GM23338 (cell line): ENCODE measurements at regions not wholly inside any gene's neighbourhood (a gene's known extent, or its start where the extent isn't known, plus 50 kb on each side); places are given as distances from the start of the nearest gene placed in this dataset.

Experiments
- ATAC-seq: fragments of 200-7000 bp; cut with Tn5 transposase; 3 replicates; pipeline ENCODE4 v1.9.1; 2020
- DNase-seq: peaks from one replicate; pipeline ENCODE4 v3.0.0-alpha.2; 2015; ENCODE audit warnings: low spot score
- H2AFZ ChIP-seq: fragments of 200-600 bp; sonication (generic); 2 replicates; pipeline ENCODE4 v1.8.0; 2016; ENCODE audit warnings: antibody characterized with exemption, mild to moderate bottlenecking, moderate library complexity
- H3F3A ChIP-seq: fragments of 200-600 bp; sonication (generic); replicated peaks from 2 replicates; pipeline ENCODE4 v1.8.0; 2017; ENCODE audit warnings: antibody characterized with exemption, mixed run types, low read depth
- H3K27ac ChIP-seq: fragments of 200-600 bp; sonication (generic); 2 replicates; pipeline ENCODE4 v1.6.1; 2016; ENCODE audit warnings: low read depth
- H3K27me3 ChIP-seq: fragments of 200-600 bp; sonication (generic); 2 replicates; pipeline ENCODE4 v1.8.0; 2016; ENCODE audit warnings: mild to moderate bottlenecking, mixed run types, moderate library complexity; ENCODE audit not compliant: insufficient read depth
- H3K36me3 ChIP-seq: fragments of 200-600 bp; sonication (generic); 2 replicates; pipeline ENCODE4 v1.8.0; 2016; ENCODE audit warnings: mild to moderate bottlenecking; ENCODE audit not compliant: insufficient read depth
- H3K4me1 ChIP-seq: fragments of 200-600 bp; sonication (generic); 2 replicates; pipeline ENCODE4 v1.8.0; 2016; ENCODE audit warnings: mild to moderate bottlenecking, moderate library complexity; ENCODE audit not compliant: insufficient read depth
- H3K4me2 ChIP-seq: fragments of 200-600 bp; sonication (generic); 2 replicates; pipeline ENCODE4 v1.7.1; 2017; ENCODE audit warnings: mixed run types
- H3K4me3 ChIP-seq: fragments of 200-600 bp; sonication (generic); 2 replicates; pipeline ENCODE4 v1.6.1; 2016; ENCODE audit warnings: mixed run types
- H3K79me2 ChIP-seq: fragments of 200-600 bp; sonication (generic); replicated peaks from 2 replicates; pipeline ENCODE4 v1.8.0; 2017; ENCODE audit warnings: mild to moderate bottlenecking; ENCODE audit not compliant: insufficient read depth
- H3K9me2 ChIP-seq: fragments of 200-600 bp; sonication (generic); 2 replicates; pipeline ENCODE4 v1.8.0; 2017; ENCODE audit not compliant: insufficient read depth
- H4K20me1 ChIP-seq: fragments of 200-600 bp; sonication (generic); replicated peaks from 2 replicates; pipeline ENCODE4 v1.8.0; 2017; ENCODE audit warnings: mild to moderate bottlenecking; ENCODE audit not compliant: insufficient read depth
- H3K27ac Mint-ChIP-seq: 2 replicates; pipeline ENCODE4 v1.8.0; 2020; ENCODE audit warnings: inconsistent platforms, mild to moderate bottlenecking, moderate library complexity, mixed read lengths
- H3K27me3 Mint-ChIP-seq: 3 replicates; pipeline ENCODE4 v1.8.0; 2022; ENCODE audit warnings: low read depth, mild to moderate bottlenecking, moderate library complexity, mixed read lengths, inconsistent platforms; ENCODE audit not compliant: insufficient read depth, poor library complexity
- H3K36me3 Mint-ChIP-seq: 3 replicates; pipeline ENCODE4 v1.8.0; 2021; ENCODE audit warnings: low read depth, mild to moderate bottlenecking, inconsistent platforms, moderate library complexity, mixed read lengths
- H3K4me1 Mint-ChIP-seq: 3 replicates; pipeline ENCODE4 v1.8.0; 2020; ENCODE audit warnings: mild to moderate bottlenecking, inconsistent platforms, mixed read lengths
- H3K4me3 Mint-ChIP-seq: 3 replicates; pipeline ENCODE4 v1.8.0; 2021; ENCODE audit warnings: moderate library complexity, mild to moderate bottlenecking, inconsistent platforms, mixed read lengths
- H3K9me3 Mint-ChIP-seq: 3 replicates; pipeline ENCODE4 v1.8.0; 2020; ENCODE audit warnings: moderate library complexity, mild to moderate bottlenecking, inconsistent platforms, mixed read lengths
- CREB1 ChIP-seq: fragments of 250-450 bp; sonication (Bioruptor Pico); IDR thresholded peaks from 2 replicates; pipeline ENCODE4 v1.5.0; 2020; ENCODE audit warnings: low read depth, mild to moderate bottlenecking, moderate library complexity
- CTCF ChIP-seq, 2 experiments: fragments of 200-600 bp in 1 of 2; sonication (generic) in 1 of 2; conservative IDR thresholded peaks; 2 replicates each; pipeline versions ENCODE4 v1.5.1 to v1.6.1; 2016 to 2017; ENCODE audit warnings: antibody characterized with exemption in 2 of 2, low read depth in 2 of 2, mild to moderate bottlenecking in 2 of 2, moderate library complexity in 1 of 2
- ETS1 ChIP-seq: IDR thresholded peaks from 2 replicates; pipeline ENCODE4 v1.6.1; 2016; ENCODE audit warnings: antibody characterized with exemption
- EZH2 ChIP-seq: fragments of 200-600 bp; sonication (generic); IDR thresholded peaks from one replicate; pipeline ENCODE4 v1.8.0; 2017; ENCODE audit warnings: antibody characterized with exemption, mild to moderate bottlenecking, low read depth; ENCODE audit not compliant: unreplicated experiment
- JUNB ChIP-seq: IDR thresholded peaks from one replicate; pipeline ENCODE4 v1.6.1; 2016; ENCODE audit warnings: antibody characterized with exemption; ENCODE audit not compliant: unreplicated experiment
- NANOG ChIP-seq: IDR thresholded peaks from 2 replicates; pipeline ENCODE4 v1.6.1; 2016; ENCODE audit warnings: antibody characterized with exemption, borderline replicate concordance
- POLR2AphosphoS5 ChIP-seq: IDR thresholded peaks from 2 replicates; pipeline ENCODE4 v1.6.1; 2016; ENCODE audit warnings: antibody characterized with exemption, low read depth
- REST ChIP-seq: IDR thresholded peaks from one replicate; pipeline ENCODE4 v1.6.1; 2018; ENCODE audit warnings: antibody characterized with exemption; ENCODE audit not compliant: unreplicated experiment
- STAT1 ChIP-seq: IDR thresholded peaks from one replicate; pipeline ENCODE4 v1.6.1; 2016; ENCODE audit warnings: antibody characterized with exemption; ENCODE audit not compliant: unreplicated experiment
- ZNF114 ChIP-seq: fragments of 250-450 bp; sonication (Bioruptor Pico); IDR thresholded peaks from 2 replicates; pipeline ENCODE4 v1.5.0; 2020; ENCODE audit warnings: mild to moderate bottlenecking, moderate library complexity
- ZNF331 ChIP-seq: fragments of 250-450 bp; sonication (Bioruptor Pico); IDR thresholded peaks from 2 replicates; pipeline ENCODE4 v1.5.0; 2020; ENCODE audit warnings: low read depth, mild to moderate bottlenecking, moderate library complexity

GRCh38 chr18:78145096-78145495 is 834.5 kb upstream of the SALL3 start:
- no peak for ATAC-seq
- no peaks in the 10 kb centered on the region for H4K20me1 ChIP-seq
- no peak overlapping the region for H2AFZ ChIP-seq
- TF ChIP-seq POLR2AphosphoS5: no peak
- TF ChIP-seq REST: no peak
- TF ChIP-seq ZNF114 (CRISPR knock-in tag): no peak
- TF ChIP-seq CTCF (conservative IDR thresholded peaks at IDR 0.05; ENCODE audit: low read depth in 2 of 2): no peak
- TF ChIP-seq JUNB: no peak
- no peak for TF ChIP-seq STAT1
- no peak for TF ChIP-seq ETS1
- TF ChIP-seq EZH2: no peak
- no peak for TF ChIP-seq CREB1 (CRISPR knock-in tag)
- no peak for TF ChIP-seq ZNF331 (CRISPR knock-in tag)
- TF ChIP-seq NANOG: no peak
- no peak overlapping the region for H3K27ac ChIP-seq
- Mint-ChIP-seq H3K27ac (no peak overlapping the region), H3K9me3 (peaks cover 9% of the 10 kb centered on the region), H3K4me1 (no peaks in the 10 kb centered on the region), H3K27me3 (peaks cover 2% of the 10 kb centered on the region), H3K36me3 (peaks cover 40% of the 10 kb centered on the region), H3K4me3 (no peak overlapping the region)
- no peak for DNase-seq
- no peak overlapping the region for H3K4me2 ChIP-seq
- H3K36me3 ChIP-seq: no peaks in the 10 kb centered on the region
- H3K79me2 ChIP-seq: no peaks in the 10 kb centered on the region
- no peaks in the 10 kb centered on the region for H3K9me2 ChIP-seq
- H3K4me1 ChIP-seq: no peaks in the 10 kb centered on the region
- no peaks in the 10 kb centered on the region for H3F3A ChIP-seq
- H3K4me3 ChIP-seq: no peak overlapping the region
- H3K27me3 ChIP-seq: no peaks in the 10 kb centered on the region
